ENCODE measurements at regions not wholly inside any gene's neighbourhood (a gene's known extent, or its start where the extent isn't known, plus 50 kb on each side); places are given as distances from the start of the nearest gene placed in this dataset.

DNA sequence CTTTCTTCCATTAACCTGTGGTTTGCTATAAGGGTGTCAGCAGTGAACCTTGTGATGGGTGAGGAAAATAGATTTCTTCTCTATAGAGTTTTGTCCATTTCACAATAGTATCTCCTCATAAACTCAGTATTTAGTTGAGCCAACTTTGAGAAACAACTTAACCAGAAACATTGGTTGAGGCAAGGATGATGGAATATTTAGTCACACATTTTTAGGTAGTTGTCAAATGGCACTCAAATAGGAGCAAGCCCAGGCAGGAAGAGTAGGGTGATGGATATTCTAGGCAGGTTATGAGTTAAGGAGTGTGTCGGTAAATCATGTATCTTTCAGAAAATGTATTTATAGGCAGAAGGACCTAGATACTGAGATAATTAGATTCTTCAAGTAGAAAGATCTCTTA, 1267.6 kb downstream of the SLC16A7 start:
- ChIA-PET POLR2A (no interaction called here), CTCF (no interaction called here)
- no peak overlapping the region for H3K4me3 ChIP-seq (ENCODE audit: low read depth, low read length)
- H3K9me3 ChIP-seq (ENCODE audit: control insufficient read depth, insufficient read depth, low read length), result no peaks in the 10 kb centered on the region
- TF ChIP-seq, protein P1, sequence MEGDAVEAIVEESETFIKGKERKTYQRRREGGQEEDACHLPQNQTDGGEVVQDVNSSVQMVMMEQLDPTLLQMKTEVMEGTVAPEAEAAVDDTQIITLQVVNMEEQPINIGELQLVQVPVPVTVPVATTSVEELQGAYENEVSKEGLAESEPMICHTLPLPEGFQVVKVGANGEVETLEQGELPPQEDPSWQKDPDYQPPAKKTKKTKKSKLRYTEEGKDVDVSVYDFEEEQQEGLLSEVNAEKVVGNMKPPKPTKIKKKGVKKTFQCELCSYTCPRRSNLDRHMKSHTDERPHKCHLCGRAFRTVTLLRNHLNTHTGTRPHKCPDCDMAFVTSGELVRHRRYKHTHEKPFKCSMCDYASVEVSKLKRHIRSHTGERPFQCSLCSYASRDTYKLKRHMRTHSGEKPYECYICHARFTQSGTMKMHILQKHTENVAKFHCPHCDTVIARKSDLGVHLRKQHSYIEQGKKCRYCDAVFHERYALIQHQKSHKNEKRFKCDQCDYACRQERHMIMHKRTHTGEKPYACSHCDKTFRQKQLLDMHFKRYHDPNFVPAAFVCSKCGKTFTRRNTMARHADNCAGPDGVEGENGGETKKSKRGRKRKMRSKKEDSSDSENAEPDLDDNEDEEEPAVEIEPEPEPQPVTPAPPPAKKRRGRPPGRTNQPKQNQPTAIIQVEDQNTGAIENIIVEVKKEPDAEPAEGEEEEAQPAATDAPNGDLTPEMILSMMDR (IDR thresholded peaks at IDR 0.05; ENCODE audit: low read depth, low read length), result no peak
- no peaks in the 10 kb centered on the region for H3K27me3 ChIP-seq (ENCODE audit: control insufficient read depth, insufficient read depth, low read length)
- no peak for DNase-seq (ENCODE audit: low read depth, low spot score)
- no peak overlapping the region for H3K27ac ChIP-seq (ENCODE audit: low read depth, low read length)

- peaks cover 10% of the 10 kb centered on the region for H3K9me3 ChIP-seq (ENCODE audit: control insufficient read depth, insufficient read depth, low read length)
- no peak overlapping the region for H3K4me3 ChIP-seq (ENCODE audit: low read depth, low read length)
- POLR2A ChIA-PET, result no interaction called here
- no peak overlapping the region for H3K27ac ChIP-seq (ENCODE audit: low read depth, low read length)
- DNase-seq (ENCODE audit: low read depth, low spot score), result no peak
- no peaks in the 10 kb centered on the region for H3K27me3 ChIP-seq (ENCODE audit: control insufficient read depth, insufficient read depth, low read length)
- CTCF ChIA-PET, result no interaction called here
- TF ChIP-seq, protein P1 (IDR thresholded peaks at IDR 0.05; ENCODE audit: low read depth, low read length), result no peak
These were observed 1276.4 kb downstream of the SLC16A7 start for GRCh38 chr12:60872219-60872618.

GRCh38 chr12:60872850-60873713, 1277.3 kb downstream of the SLC16A7 start:
- POLR2A ChIA-PET, result no interaction called here

DNA sequence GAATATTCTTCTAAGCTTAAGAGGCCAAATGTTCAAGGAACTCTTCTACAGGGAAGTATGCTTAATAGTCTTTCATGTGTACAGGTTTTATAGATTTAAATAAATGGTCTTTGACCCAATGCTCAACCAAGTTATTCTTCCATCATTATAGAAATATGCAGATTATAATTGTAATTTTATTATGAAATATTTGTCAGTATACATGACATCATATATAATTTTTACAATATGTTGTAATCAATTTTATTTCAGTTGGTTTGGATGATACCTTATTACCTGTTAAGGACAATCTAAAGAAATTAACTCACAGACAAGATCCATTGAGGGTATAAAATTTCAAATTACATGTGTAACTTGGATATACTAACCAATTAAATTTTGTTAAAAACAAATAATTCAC, 1278.3 kb downstream of the SLC16A7 start:
- H3K27ac ChIP-seq (ENCODE audit: low read depth, low read length), result no peak overlapping the region

More at GRCh38 chr12:60872850-60873713, 1277.3 kb downstream of the SLC16A7 start:
- Histone ChIP-seq H3K27me3 (ENCODE audit: control insufficient read depth, insufficient read depth, low read length) (no peaks in the 10 kb centered on the region), H3K4me3 (ENCODE audit: low read depth, low read length) (no peak overlapping the region), H3K9me3 (ENCODE audit: control insufficient read depth, insufficient read depth, low read length) (peaks cover 10% of the 10 kb centered on the region), H3K27ac (ENCODE audit: low read depth, low read length) (no peak overlapping the region)
- CTCF ChIA-PET, result no interaction called here
- DNase-seq (ENCODE audit: low read depth, low spot score), result peak; percentile 1
- TF ChIP-seq, protein P1 (IDR thresholded peaks at IDR 0.05; ENCODE audit: low read depth, low read length), result no peak

More for the DNA sequence above, 1278.3 kb downstream of the SLC16A7 start:
- no peak for DNase-seq (ENCODE audit: low read depth, low spot score)
- H3K27me3 ChIP-seq (ENCODE audit: control insufficient read depth, insufficient read depth, low read length), result no peaks in the 10 kb centered on the region
- ChIA-PET POLR2A (no interaction called here), CTCF (no interaction called here)
- TF ChIP-seq, protein P1 (IDR thresholded peaks at IDR 0.05; ENCODE audit: low read depth, low read length), result no peak
- peaks cover 10% of the 10 kb centered on the region for H3K9me3 ChIP-seq (ENCODE audit: control insufficient read depth, insufficient read depth, low read length)
- H3K4me3 ChIP-seq (ENCODE audit: low read depth, low read length), result no peak overlapping the region
